ENCODE measurements at regions not wholly inside any gene's neighbourhood (a gene's known extent, or its start where the extent isn't known, plus 50 kb on each side); places are given as distances from the start of the nearest gene placed in this dataset.

DNA sequence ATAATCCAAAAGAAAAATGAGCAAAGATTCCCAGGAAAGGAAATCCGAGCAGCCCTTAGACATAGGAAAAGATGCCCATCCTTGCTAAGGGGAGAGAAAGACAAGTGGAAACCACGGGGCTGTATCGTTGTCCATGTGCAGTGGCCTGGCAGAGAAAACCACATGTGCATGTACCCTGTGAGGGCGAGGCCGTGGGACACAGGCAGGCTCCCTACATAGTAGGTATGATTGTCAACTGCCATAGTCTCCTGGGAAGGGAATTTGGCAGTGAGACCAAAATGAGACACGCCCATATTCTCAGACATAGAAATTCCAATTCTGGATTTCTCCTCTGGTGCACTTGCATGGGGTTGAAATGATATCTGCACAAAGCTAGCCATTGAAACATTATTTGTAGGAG, 169.7 kb upstream of the SALL4 start:
- no peak for TF ChIP-seq POLR2A (IDR thresholded peaks at IDR 0.05)
- TF ChIP-seq, protein P1, sequence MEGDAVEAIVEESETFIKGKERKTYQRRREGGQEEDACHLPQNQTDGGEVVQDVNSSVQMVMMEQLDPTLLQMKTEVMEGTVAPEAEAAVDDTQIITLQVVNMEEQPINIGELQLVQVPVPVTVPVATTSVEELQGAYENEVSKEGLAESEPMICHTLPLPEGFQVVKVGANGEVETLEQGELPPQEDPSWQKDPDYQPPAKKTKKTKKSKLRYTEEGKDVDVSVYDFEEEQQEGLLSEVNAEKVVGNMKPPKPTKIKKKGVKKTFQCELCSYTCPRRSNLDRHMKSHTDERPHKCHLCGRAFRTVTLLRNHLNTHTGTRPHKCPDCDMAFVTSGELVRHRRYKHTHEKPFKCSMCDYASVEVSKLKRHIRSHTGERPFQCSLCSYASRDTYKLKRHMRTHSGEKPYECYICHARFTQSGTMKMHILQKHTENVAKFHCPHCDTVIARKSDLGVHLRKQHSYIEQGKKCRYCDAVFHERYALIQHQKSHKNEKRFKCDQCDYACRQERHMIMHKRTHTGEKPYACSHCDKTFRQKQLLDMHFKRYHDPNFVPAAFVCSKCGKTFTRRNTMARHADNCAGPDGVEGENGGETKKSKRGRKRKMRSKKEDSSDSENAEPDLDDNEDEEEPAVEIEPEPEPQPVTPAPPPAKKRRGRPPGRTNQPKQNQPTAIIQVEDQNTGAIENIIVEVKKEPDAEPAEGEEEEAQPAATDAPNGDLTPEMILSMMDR (IDR thresholded peaks at IDR 0.05 in 4 of 5, conservative IDR thresholded peaks at IDR 0.05 in 1 of 5), result no peak
